ENCODE measurements at regions not wholly inside any gene's neighbourhood (a gene's known extent, or its start where the extent isn't known, plus 50 kb on each side); places are given as distances from the start of the nearest gene placed in this dataset.

- no peak for ATAC-seq
- no peak for DNase-seq
- no peaks in the 10 kb centered on the region for H3K27me3 ChIP-seq (ENCODE audit: insufficient read depth in 3 of 3, low read length in 2 of 3)
- WGBS, 3 donors, result 88 to 93% (median 91%) methylated on average over 3 of the region's 3 CpGs
- TF ChIP-seq CTCF (IDR thresholded peaks at IDR 0.05), result no peak
- no peak overlapping the region for H3K27ac ChIP-seq
- no peaks in the 10 kb centered on the region for H3K36me3 ChIP-seq (ENCODE audit: insufficient read depth in 1 of 2, low read depth in 1 of 2)
- no peaks in the 10 kb centered on the region for H3K4me1 ChIP-seq
- intact Hi-C loops (cut with DNase I), result no loop called here
- peaks cover 4% of the 10 kb centered on the region for H3K9me3 ChIP-seq
- H3K4me3 ChIP-seq, result no peak overlapping the region
These were observed 127.2 kb downstream of the CDC5L start for GRCh38 chr6:44514576-44515193.

GRCh38 chr6:44522871-44523270, 135.4 kb downstream of the CDC5L start:
- intact Hi-C loops (cut with DNase I), result no loop called here
- Histone ChIP-seq H3K27me3 (ENCODE audit: insufficient read depth in 3 of 3, low read length in 2 of 3) (no peaks in the 10 kb centered on the region), H3K27ac (no peak overlapping the region)

GRCh38 chr6:44524476-44525227, 137.1 kb downstream of the CDC5L start:
- 81 to 89% (median 81%) methylated on average over 6 of the region's 6 CpGs for WGBS, 3 donors
- ATAC-seq (no peak), DNase-seq (no peak)
- Histone ChIP-seq H3K27me3 (ENCODE audit: insufficient read depth in 3 of 3, low read length in 2 of 3) (no peaks in the 10 kb centered on the region), H3K4me1 (no peaks in the 10 kb centered on the region), H3K36me3 (ENCODE audit: insufficient read depth in 1 of 2, low read depth in 1 of 2) (no peaks in the 10 kb centered on the region), H3K9me3 (peaks cover 5% of the 10 kb centered on the region), H3K27ac (no peak overlapping the region), H3K4me3 (no peak overlapping the region)
- intact Hi-C loops (cut with DNase I), result no loop called here
- TF ChIP-seq CTCF (IDR thresholded peaks at IDR 0.05), result no peak

More at GRCh38 chr6:44522871-44523270, 135.4 kb downstream of the CDC5L start:
- no peak for TF ChIP-seq CTCF (IDR thresholded peaks at IDR 0.05)
- 90 to 93% (median 92%) methylated on average over 4 of the region's 4 CpGs for WGBS, 3 donors
- no peak overlapping the region for H3K4me3 ChIP-seq
- H3K4me1 ChIP-seq, result no peaks in the 10 kb centered on the region
- ATAC-seq (no peak), DNase-seq (no peak)
- H3K36me3 ChIP-seq (ENCODE audit: insufficient read depth in 1 of 2, low read depth in 1 of 2), result no peaks in the 10 kb centered on the region
- peaks cover 9% of the 10 kb centered on the region for H3K9me3 ChIP-seq

GRCh38 chr6:44525761-44526351, 138.3 kb downstream of the CDC5L start:
- no peak for ATAC-seq
- Histone ChIP-seq H3K27me3 (ENCODE audit: insufficient read depth in 3 of 3, low read length in 2 of 3) (no peaks in the 10 kb centered on the region), H3K4me1 (no peaks in the 10 kb centered on the region), H3K9me3 (peaks cover 5% of the 10 kb centered on the region), H3K27ac (no peak overlapping the region), H3K36me3 (ENCODE audit: insufficient read depth in 1 of 2, low read depth in 1 of 2) (no peaks in the 10 kb centered on the region), H3K4me3 (no peak overlapping the region)
- intact Hi-C loops (cut with DNase I), result no loop called here
- 84 to 87% (median 86%) methylated on average over 9 of the region's 9 CpGs for WGBS, 3 donors
- DNase-seq, result no peak
- TF ChIP-seq CTCF (IDR thresholded peaks at IDR 0.05), result no peak
